Brain microvascular endothelial cell (primary cell): ENCODE measurements at regions not wholly inside any gene's neighbourhood (a gene's known extent, or its start where the extent isn't known, plus 50 kb on each side); places are given as distances from the start of the nearest gene placed in this dataset.

Source experiments
- DNase-seq: peaks from one replicate; pipeline ENCODE4 v3.0.0-alpha.2; 2020
- H3K27ac ChIP-seq: fragments of 250-450 bp; sonication (Bioruptor Pico); 2 replicates; pipeline ENCODE4 v1.5.1; 2020; ENCODE audit warnings: mild to moderate bottlenecking, moderate library complexity
- H3K27me3 ChIP-seq: fragments of 250-450 bp; sonication (Bioruptor Pico); replicated peaks from 2 replicates; pipeline ENCODE4 v1.5.1; 2020; ENCODE audit warnings: mild to moderate bottlenecking
- H3K36me3 ChIP-seq: fragments of 250-450 bp; sonication (Bioruptor Pico); replicated peaks from 2 replicates; pipeline ENCODE4 v1.5.1; 2020; ENCODE audit warnings: mild to moderate bottlenecking
- H3K4me3 ChIP-seq: 2 replicates; pipeline ENCODE4 v1.5.1; 2011; ENCODE audit warnings: low read depth, mild to moderate bottlenecking, control low read depth, low read length, moderate library complexity
- CTCF ChIP-seq: IDR thresholded peaks from 2 replicates; pipeline ENCODE4 v1.5.1; 2011; ENCODE audit warnings: low read depth, mild to moderate bottlenecking, moderate library complexity, low read length, control low read depth, inconsistent platforms; ENCODE audit errors: missing control alignments
- in situ Hi-C: cut with HindIII; loops from 2 replicates; pipeline ENCODE4 v1.10.0; 2017; ENCODE audit warnings: low sequenced_read_pairs, low pct_ligation_motif_present

DNA sequence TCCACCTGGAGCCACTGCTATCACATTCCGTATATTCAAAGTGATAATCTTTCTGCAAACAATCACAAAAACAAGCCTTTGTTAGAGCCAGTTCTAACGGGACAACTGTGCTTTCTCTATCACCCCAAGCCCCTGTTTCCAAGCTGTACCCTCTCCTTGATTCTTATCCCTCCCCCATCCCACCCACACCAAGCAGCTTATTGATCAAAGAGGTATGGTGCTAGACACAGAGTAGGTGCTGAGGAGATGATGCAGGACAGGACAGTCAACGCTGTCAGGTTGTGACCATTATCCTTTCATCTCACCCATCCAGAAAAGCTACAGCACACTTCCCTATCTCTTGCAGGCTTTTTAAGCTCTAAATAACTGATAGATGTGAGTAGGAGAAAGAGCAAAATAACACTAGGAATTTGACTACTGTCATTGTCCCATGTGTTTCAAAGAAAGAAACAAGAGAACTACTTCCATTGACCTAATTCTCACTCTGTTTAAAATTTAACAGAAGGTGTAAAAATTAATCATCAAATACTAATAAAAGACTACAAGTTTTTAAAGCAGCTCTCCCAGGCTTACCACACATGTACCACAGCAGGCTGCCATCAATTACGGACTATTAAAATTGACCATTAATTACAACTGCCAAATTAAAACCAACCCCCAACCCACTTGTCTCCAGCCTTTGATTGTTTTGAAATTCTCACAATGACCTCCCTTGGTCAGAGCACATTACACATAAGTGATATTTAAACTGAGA, 94.3 kb downstream of the ELAPOR2 start:
- H3K27ac ChIP-seq: no peak overlapping the region
- H3K36me3 ChIP-seq: no peaks in the 10 kb centered on the region
- no peak for DNase-seq
- in situ Hi-C loops: no loop called here
- TF ChIP-seq CTCF: no peak
- H3K27me3 ChIP-seq: no peaks in the 10 kb centered on the region
- no peak overlapping the region for H3K4me3 ChIP-seq

DNA sequence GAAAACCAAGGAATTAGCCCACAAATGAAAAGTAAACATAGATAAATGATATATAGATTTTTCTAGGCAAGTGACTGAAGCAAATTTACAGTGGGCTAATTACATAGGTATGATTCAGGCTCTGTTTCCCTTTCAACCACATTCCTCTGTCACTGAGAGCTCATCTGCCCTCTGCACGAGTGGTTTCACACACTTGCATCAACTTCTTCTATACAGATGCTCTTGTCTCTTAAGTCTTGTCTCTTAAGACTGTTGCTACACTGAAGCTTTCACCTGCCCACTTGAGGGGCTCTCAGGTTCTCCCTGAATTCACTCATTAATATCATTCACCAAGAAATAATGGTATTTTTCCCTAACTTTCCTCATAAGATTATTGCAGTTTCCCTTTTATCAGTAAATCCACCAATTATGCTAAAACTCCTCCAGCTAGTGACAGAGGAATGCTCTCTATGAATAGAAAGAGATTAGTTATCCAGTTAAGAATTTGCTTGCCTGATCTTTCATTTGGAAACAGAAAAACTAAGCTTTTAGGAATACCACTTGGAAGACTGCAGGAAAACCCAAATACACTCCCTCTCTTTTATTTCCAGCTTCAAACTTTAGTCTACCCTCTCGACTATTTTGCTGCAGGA, 95.7 kb downstream of the ELAPOR2 start:
- TF ChIP-seq CTCF: no peak
- Histone ChIP-seq H3K36me3 (no peaks in the 10 kb centered on the region), H3K27me3 (no peaks in the 10 kb centered on the region), H3K27ac (no peak overlapping the region), H3K4me3 (no peak overlapping the region)
- DNase-seq: no peak
- in situ Hi-C loops: no loop called here

- in situ Hi-C loops: no loop called here
- no peaks in the 10 kb centered on the region for H3K27me3 ChIP-seq
- H3K36me3 ChIP-seq: no peaks in the 10 kb centered on the region
- no peak for DNase-seq
- H3K27ac ChIP-seq: no peak overlapping the region
- H3K4me3 ChIP-seq: no peak overlapping the region
- no peak for TF ChIP-seq CTCF
Observed at GRCh38 chr7:86962623-86963022, 96.8 kb downstream of the ELAPOR2 start.

DNA sequence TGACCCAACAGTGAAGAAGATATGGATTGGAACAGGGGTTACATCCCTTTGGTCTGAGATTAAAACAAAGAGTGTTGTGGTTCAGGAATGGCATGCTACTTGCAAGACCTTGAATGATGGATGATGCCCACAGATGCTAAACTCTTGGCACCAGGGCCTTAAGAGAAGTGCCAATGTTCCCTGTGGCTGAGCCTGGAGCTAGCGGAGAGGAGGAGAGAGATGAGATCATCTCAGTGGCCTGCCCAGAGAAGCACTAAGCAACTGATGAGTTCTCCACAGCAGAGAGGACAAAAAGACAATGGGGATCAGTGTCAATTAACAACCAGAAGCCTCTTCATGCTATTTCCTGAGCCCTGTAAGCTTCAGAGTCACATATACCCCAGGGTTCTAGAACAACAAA, 97.8 kb downstream of the ELAPOR2 start:
- Histone ChIP-seq H3K4me3 (no peak overlapping the region), H3K27me3 (no peaks in the 10 kb centered on the region), H3K36me3 (no peaks in the 10 kb centered on the region), H3K27ac (no peak overlapping the region)
- no peak for TF ChIP-seq CTCF
- no peak for DNase-seq
- in situ Hi-C loops: no loop called here

DNA sequence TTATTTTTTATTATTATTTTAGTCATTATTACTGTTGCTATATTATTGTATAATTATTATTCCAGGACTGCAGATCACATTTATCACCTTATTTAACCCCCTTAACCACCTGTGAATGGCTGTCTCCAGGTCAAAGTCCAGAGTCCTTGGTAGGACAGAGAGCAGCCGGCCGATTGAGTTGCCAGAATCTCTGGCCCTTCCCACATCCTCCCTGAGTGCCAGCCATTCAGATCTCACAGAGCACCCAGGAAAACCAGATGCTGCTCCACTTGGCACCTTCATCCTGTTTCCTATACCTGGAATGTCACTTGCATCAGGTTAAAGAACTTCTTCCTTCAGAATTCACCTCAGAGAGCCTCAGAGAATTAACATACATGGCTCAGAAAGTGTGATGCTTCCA, 101.1 kb downstream of the ELAPOR2 start:
- in situ Hi-C loops: no loop called here
- H3K27me3 ChIP-seq: no peaks in the 10 kb centered on the region
- H3K27ac ChIP-seq: no peak overlapping the region
- no peak for TF ChIP-seq CTCF
- DNase-seq: no peak
- H3K36me3 ChIP-seq: no peaks in the 10 kb centered on the region
- no peak overlapping the region for H3K4me3 ChIP-seq
